ENCODE measurements at regions not wholly inside any gene's neighbourhood (a gene's known extent, or its start where the extent isn't known, plus 50 kb on each side); places are given as distances from the start of the nearest gene placed in this dataset.

DNA sequence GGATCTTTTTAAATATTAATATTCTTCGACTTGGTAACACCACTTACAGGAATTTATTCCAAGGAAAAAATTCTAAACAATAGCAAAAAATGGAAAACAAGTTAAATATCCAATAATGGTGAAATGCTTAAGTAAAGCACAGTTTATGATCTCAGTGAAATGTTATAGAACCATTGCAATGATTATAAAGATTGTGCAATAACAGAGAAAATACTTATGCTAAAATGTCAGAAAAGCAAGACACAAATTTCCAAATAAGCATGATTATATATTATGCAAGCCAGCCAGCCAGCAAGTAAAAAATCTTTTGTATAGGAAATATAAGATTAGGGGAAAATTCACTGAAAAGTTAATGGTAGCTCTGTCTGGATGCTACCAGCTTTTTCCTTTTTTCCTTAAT, 102.7 kb upstream of the EFNA5 start (continued):
- TF ChIP-seq EP300 (IDR thresholded peaks at IDR 0.05; ENCODE audit: borderline replicate concordance in 1 of 2, control insufficient read depth in 1 of 2, low read depth in 2 of 2, low read length in 2 of 2) (no peak), BHLHE40 (IDR thresholded peaks at IDR 0.05; ENCODE audit: borderline replicate concordance in 1 of 2, low read depth in 2 of 2, low read length in 1 of 2) (no peak), CREB1 (IDR thresholded peaks at IDR 0.05; ENCODE audit: low read depth) (no peak), E2F8 (IDR thresholded peaks at IDR 0.05; ENCODE audit: low read depth, partially characterized antibody) (no peak), CHD4 (IDR thresholded peaks at IDR 0.05) (no peak)

DNA sequence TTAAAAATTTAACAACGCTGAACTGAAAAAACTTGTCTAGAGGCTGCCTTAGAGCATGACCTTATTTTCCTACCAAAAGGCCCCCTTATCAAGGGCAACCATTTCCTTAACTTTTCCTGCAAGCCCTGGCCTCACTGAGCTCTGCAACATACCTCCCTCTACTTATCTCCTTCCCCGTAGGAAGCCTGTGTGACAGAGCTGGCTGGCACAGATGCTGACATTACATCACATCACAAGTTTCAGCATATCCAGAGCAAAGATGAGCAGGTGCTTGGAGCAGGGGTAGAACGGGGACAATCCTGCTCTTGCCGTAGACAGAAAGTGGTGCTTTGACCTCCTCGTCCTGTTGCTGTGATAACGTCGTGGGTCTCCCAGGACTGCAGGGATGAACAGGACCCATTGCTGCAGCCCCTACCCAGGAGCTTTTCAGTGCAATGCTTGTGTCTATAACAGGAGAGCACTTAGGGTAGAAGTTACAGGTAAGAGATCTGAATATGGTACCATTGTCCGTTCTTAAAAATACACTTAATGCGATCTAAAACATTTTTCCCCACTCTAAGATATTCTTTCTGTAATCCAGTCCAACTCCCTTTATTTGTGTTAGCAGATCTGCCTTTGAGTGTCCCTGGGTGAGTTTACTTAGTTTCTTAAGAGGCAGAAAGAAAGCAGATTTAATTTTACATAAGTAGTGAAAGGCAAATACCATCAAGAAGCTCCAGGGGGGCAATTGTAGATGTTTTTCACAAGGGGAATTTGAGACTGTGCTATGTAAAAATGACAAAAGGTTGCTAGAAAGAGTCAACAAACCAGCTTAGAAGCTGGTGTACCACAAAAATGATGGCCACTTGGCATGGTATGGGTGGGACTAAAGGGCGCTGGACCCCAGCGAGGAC, 101.9 kb upstream of the EFNA5 start:
- no peak for ATAC-seq
- no TSS peak for BruUV-seq (replicated peaks)
- ChIA-PET POLR2A (no interaction called here), CTCF (no interaction called here), SMC1A (ENCODE audit: uncharacterized antibody, unreplicated experiment) (interaction anchor here (0.7 to 1.8 kb wide), 4 partner anchors 9 to 207 kb away, joined by 3 to 4 read pairs (median 3); no protein-coding TSS in a partner anchor), RAD21 (ENCODE audit: unreplicated experiment) (no interaction called here)
- Histone ChIP-seq H3K27me3 (replicated peaks in 1 of 2; ENCODE audit: control insufficient read depth in 2 of 2, insufficient read depth in 2 of 2, low read length in 1 of 2) (no peaks in the 10 kb centered on the region), H2AFZ (ENCODE audit: control insufficient read depth, low read depth, low read length) (no peak overlapping the region), H3K9ac (ENCODE audit: control insufficient read depth, insufficient read depth, low read length) (no peak overlapping the region), H3K9me3 (replicated peaks; ENCODE audit: control insufficient read depth, insufficient read depth, low read length) (no peaks in the 10 kb centered on the region), H4K20me1 (ENCODE audit: control insufficient read depth, insufficient read depth) (no peaks in the 10 kb centered on the region), H3K27ac (ENCODE audit: control insufficient read depth, insufficient read depth) (no peak overlapping the region), H3K36me3 (ENCODE audit: control insufficient read depth in 2 of 2, insufficient read depth in 2 of 2, low read length in 1 of 2) (no peaks in the 10 kb centered on the region), H3K79me2 (ENCODE audit: control insufficient read depth, insufficient read depth, low read length) (no peaks in the 10 kb centered on the region), H3K4me3 (no peak overlapping the region), H3K4me1 (ENCODE audit: control insufficient read depth, insufficient read depth, low read length) (no peaks in the 10 kb centered on the region), H3K4me2 (ENCODE audit: control insufficient read depth, insufficient read depth) (no peak overlapping the region)
- in situ Hi-C loops (cut with MboI) (no loop called here), intact Hi-C loops (cut with micrococcal nuclease; ENCODE audit: unreplicated experiment) (no loop called here)
- no peak for DNase-seq (ENCODE audit: low read depth, low spot score)
- 44% methylated on average over 11 of the region's 11 CpGs for WGBS (ENCODE audit: insufficient coverage, insufficient replicate concordance, low lambda C conversion rate, missing lambda C conversion rate)
- FAIRE-seq = no peak
- TF ChIP-seq ZBTB4 (CRISPR knock-in tag; IDR thresholded peaks at IDR 0.05) = no peak
- TF ChIP-seq SUZ12 (IDR thresholded peaks at IDR 0.05; ENCODE audit: unreplicated experiment) = no peak
- no peak for TF ChIP-seq PBX3 (IDR thresholded peaks at IDR 0.05; ENCODE audit: insufficient replicate concordance, low read depth, low read length)
- TF ChIP-seq CBX3 (IDR thresholded peaks at IDR 0.05; ENCODE audit: borderline replicate concordance, low read depth) = no peak
- TF ChIP-seq SMARCA5 (IDR thresholded peaks at IDR 0.05) = no peak
- TF ChIP-seq MTA2 (IDR thresholded peaks at IDR 0.05; ENCODE audit: low read depth) = no peak

All from GM12878 (cell line).